OCI-LY1 (cell line): ENCODE measurements at regions not wholly inside any gene's neighbourhood (a gene's known extent, or its start where the extent isn't known, plus 50 kb on each side); places are given as distances from the start of the nearest gene placed in this dataset.
A peak's percentile ranks its signal among the peaks of the same experiment; 100 is the strongest.

Source experiments
- H2AFZ ChIP-seq: fragments of 200-600 bp; sonication (generic), shearing (Covaris generic); 2 replicates; pipeline ENCODE4 v1.6.0; 2014; ENCODE audit warnings: antibody characterized with exemption, mild to moderate bottlenecking, low read length
- H3F3A ChIP-seq: fragments of 200-600 bp; sonication (generic), shearing (Covaris generic); 2 replicates; pipeline ENCODE4 v1.6.0; 2014; ENCODE audit warnings: mild to moderate bottlenecking, antibody characterized with exemption, low read length, moderate library complexity; ENCODE audit not compliant: insufficient read depth
- H3K27ac ChIP-seq: fragments of 200-600 bp; sonication (generic); 2 replicates; pipeline ENCODE4 v1.5.1; 2014; ENCODE audit warnings: low read length, mixed run types, mild to moderate bottlenecking, low read depth; ENCODE audit not compliant: poor library complexity, severe bottlenecking
- H3K27me3 ChIP-seq: fragments of 200-600 bp; sonication (generic); 2 replicates; pipeline ENCODE4 v1.6.0; 2014; ENCODE audit warnings: antibody characterized with exemption, mild to moderate bottlenecking, low read length, moderate library complexity; ENCODE audit not compliant: insufficient read depth
- H3K36me3 ChIP-seq: fragments of 200-600 bp; sonication (generic); 2 replicates; pipeline ENCODE4 v1.6.1; 2014; ENCODE audit warnings: mild to moderate bottlenecking, antibody characterized with exemption, low read length, moderate library complexity, mixed read lengths; ENCODE audit not compliant: insufficient read depth
- H3K4me1 ChIP-seq: fragments of 200-600 bp; sonication (generic); 2 replicates; pipeline ENCODE4 v1.5.1; 2014; ENCODE audit warnings: mild to moderate bottlenecking, low read length, moderate library complexity; ENCODE audit not compliant: insufficient read depth, severe bottlenecking
- H3K4me2 ChIP-seq: fragments of 200-600 bp; sonication (generic), shearing (Covaris generic); 2 replicates; pipeline ENCODE4 v1.6.1; 2014; ENCODE audit warnings: low read length
- H3K4me3 ChIP-seq: fragments of 200-600 bp; sonication (generic); 2 replicates; pipeline ENCODE4 v1.5.1; 2014; ENCODE audit warnings: low read length, low read depth, mild to moderate bottlenecking, mixed read lengths; ENCODE audit not compliant: poor library complexity, severe bottlenecking
- H3K79me2 ChIP-seq: fragments of 200-600 bp; shearing (Covaris generic); 2 replicates; pipeline ENCODE4 v1.6.1; 2016; ENCODE audit warnings: mixed run types, low read length, mixed read lengths; ENCODE audit not compliant: insufficient read depth
- H3K9ac ChIP-seq: fragments of 200-600 bp; sonication (generic), shearing (Covaris generic); 2 replicates; pipeline ENCODE4 v1.6.1; 2014; ENCODE audit warnings: mild to moderate bottlenecking, low read length, mixed read lengths
- H3K9me2 ChIP-seq: fragments of 200-600 bp; sonication (generic), shearing (Covaris generic); 2 replicates; pipeline ENCODE4 v1.6.1; 2014; ENCODE audit warnings: low read depth, mild to moderate bottlenecking, low read length, mixed read lengths
- H3K9me3 ChIP-seq: fragments of 200-600 bp; shearing (Covaris generic); 2 replicates; pipeline ENCODE4 v1.6.1; 2014; ENCODE audit warnings: low read length, mixed read lengths
- H4K20me1 ChIP-seq: fragments of 200-600 bp; sonication (generic), shearing (Covaris generic); 2 replicates; pipeline ENCODE4 v1.6.0; 2016; ENCODE audit warnings: mild to moderate bottlenecking, low read length; ENCODE audit not compliant: insufficient read depth
- CTCF ChIP-seq: fragments of 200-600 bp; sonication (generic), shearing (Covaris generic); IDR thresholded peaks from 2 replicates; pipeline ENCODE4 v1.5.1; 2017; ENCODE audit warnings: mild to moderate bottlenecking, antibody characterized with exemption, low read length, moderate library complexity, mixed read lengths
- EZH2 ChIP-seq: fragments of 200-600 bp; sonication (generic), shearing (Covaris generic); IDR thresholded peaks from 2 replicates; pipeline ENCODE4 v1.8.0; 2017; ENCODE audit warnings: borderline replicate concordance, mixed run types, mild to moderate bottlenecking, antibody characterized with exemption, low read length, moderate library complexity, mixed read lengths

GRCh38 chr3:69442771-69443311 is 57.0 kb upstream of the FRMD4B start:
- Histone ChIP-seq H2AFZ (no peak overlapping the region), H3K4me2 (no peak overlapping the region), H3K9me3 (no peaks in the 10 kb centered on the region), H3K4me3 (no peak overlapping the region), H4K20me1 (no peaks in the 10 kb centered on the region), H3K4me1 (no peaks in the 10 kb centered on the region), H3F3A (no peaks in the 10 kb centered on the region), H3K36me3 (no peaks in the 10 kb centered on the region), H3K79me2 (no peaks in the 10 kb centered on the region), H3K9me2 (no peaks in the 10 kb centered on the region), H3K9ac (no peak overlapping the region), H3K27ac (no peak overlapping the region), H3K27me3 (no peaks in the 10 kb centered on the region)
- TF ChIP-seq EZH2 (no peak), CTCF (no peak)

GRCh38 chr3:69441732-69442131 is 55.8 kb upstream of the FRMD4B start:
- Histone ChIP-seq H3K9ac (no peak overlapping the region), H3K36me3 (no peaks in the 10 kb centered on the region), H4K20me1 (no peaks in the 10 kb centered on the region), H3K9me3 (no peaks in the 10 kb centered on the region), H3K4me2 (no peak overlapping the region), H2AFZ (no peak overlapping the region), H3K9me2 (no peaks in the 10 kb centered on the region), H3K79me2 (no peaks in the 10 kb centered on the region), H3K4me1 (no peaks in the 10 kb centered on the region), H3F3A (no peaks in the 10 kb centered on the region), H3K27me3 (no peaks in the 10 kb centered on the region), H3K4me3 (no peak overlapping the region), H3K27ac (no peak overlapping the region)
- TF ChIP-seq CTCF (no peak), EZH2 (no peak)

GRCh38 chr3:69441040-69441439 is 55.2 kb upstream of the FRMD4B start:
- no peak overlapping the region for H3K27ac ChIP-seq
- H3F3A ChIP-seq = no peaks in the 10 kb centered on the region
- H2AFZ ChIP-seq = no peak overlapping the region
- H3K9ac ChIP-seq = no peak overlapping the region
- H3K9me2 ChIP-seq = no peaks in the 10 kb centered on the region
- no peaks in the 10 kb centered on the region for H3K79me2 ChIP-seq
- no peak overlapping the region for H3K4me2 ChIP-seq
- no peaks in the 10 kb centered on the region for H3K36me3 ChIP-seq
- no peak overlapping the region for H3K4me3 ChIP-seq
- no peaks in the 10 kb centered on the region for H4K20me1 ChIP-seq
- no peaks in the 10 kb centered on the region for H3K9me3 ChIP-seq
- no peaks in the 10 kb centered on the region for H3K4me1 ChIP-seq
- no peak for TF ChIP-seq EZH2
- H3K27me3 ChIP-seq = no peaks in the 10 kb centered on the region

- Histone ChIP-seq H3K36me3 (no peaks in the 10 kb centered on the region), H3K9me3 (no peaks in the 10 kb centered on the region), H3K4me1 (no peaks in the 10 kb centered on the region), H3K9ac (no peak overlapping the region), H3K4me3 (no peak overlapping the region), H3F3A (no peaks in the 10 kb centered on the region), H3K79me2 (no peaks in the 10 kb centered on the region), H3K4me2 (no peak overlapping the region), H3K27ac (no peak overlapping the region), H3K9me2 (no peaks in the 10 kb centered on the region), H2AFZ (no peak overlapping the region), H3K27me3 (no peaks in the 10 kb centered on the region), H4K20me1 (no peaks in the 10 kb centered on the region)
- TF ChIP-seq CTCF (peak; percentile 61), EZH2 (no peak)
These were observed 53.9 kb upstream of the FRMD4B start for GRCh38 chr3:69439643-69440270.
